ENCODE measurements at regions not wholly inside any gene's neighbourhood (a gene's known extent, or its start where the extent isn't known, plus 50 kb on each side); places are given as distances from the start of the nearest gene placed in this dataset.
"Not testable (repeated sequence)": the region's sequence is repeated elsewhere in the genome, so short reads cannot be mapped to it uniquely, and the experiment has no call there.

DNA sequence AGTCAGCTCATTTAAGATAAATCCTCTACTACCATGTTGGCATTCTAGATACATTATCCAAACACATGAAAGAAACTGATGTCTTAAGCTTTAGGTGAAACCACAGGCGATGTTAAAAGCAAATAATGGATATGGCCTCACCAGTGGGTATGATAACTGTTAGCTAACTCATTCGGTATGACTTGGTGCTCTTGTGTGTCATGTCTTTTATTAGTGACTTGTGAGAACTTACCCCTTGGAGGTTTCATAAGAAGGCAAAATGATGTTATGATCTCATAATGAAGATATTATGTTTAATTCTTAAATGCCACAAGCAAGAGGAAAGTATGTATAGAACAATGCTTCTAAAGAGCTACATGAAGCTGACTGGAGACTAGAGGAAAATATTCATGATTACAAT is 1227.0 kb downstream of the EFNA5 start:
- Histone ChIP-seq H3K4me1 (ENCODE audit: insufficient read depth, low read length) (no peaks in the 10 kb centered on the region), H3K27me3 (ENCODE audit: insufficient read depth, low read length) (no peaks in the 10 kb centered on the region), H3K4me3 (ENCODE audit: low read length) (no peak overlapping the region), H3K27ac (ENCODE audit: low read depth, low read length) (no peak overlapping the region), H3K36me3 (ENCODE audit: insufficient read depth, low read length) (no peaks in the 10 kb centered on the region), H3K9ac (ENCODE audit: low read depth, low read length) (no peak overlapping the region), H3K9me3 (ENCODE audit: insufficient read depth, low read depth, low read length) (no peaks in the 10 kb centered on the region)
- 86% methylated on average over 2 of the region's 2 CpGs for WGBS

DNA sequence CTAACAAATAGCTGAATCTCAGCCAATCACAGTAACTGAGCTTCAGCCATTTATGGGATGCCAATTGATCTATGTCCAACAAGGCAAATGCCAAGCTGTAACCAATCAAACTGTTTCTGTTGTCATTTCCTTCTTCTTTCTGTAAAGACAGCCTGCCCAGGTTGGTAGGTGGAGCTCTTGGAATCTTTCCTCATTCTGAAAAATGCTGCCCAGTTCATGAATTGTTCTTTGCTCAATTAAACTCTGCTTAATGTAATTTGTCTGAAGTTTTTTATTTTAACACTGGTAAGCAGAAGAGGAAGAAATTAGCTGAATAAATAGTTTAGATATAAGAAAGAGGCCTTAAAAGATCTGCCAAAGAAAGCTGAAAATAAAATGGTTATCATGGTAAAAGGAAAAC is 1235.6 kb downstream of the EFNA5 start:
- Histone ChIP-seq H3K27me3 (ENCODE audit: insufficient read depth, low read length) (no peaks in the 10 kb centered on the region), H3K4me3 (ENCODE audit: low read length) (no peak overlapping the region), H3K9me3 (ENCODE audit: insufficient read depth, low read depth, low read length) (0 out of 2 replicates have a peak, but pooled peaks cover 11% of the 10 kb centered on the region), H3K36me3 (ENCODE audit: insufficient read depth, low read length) (no peaks in the 10 kb centered on the region), H3K9ac (ENCODE audit: low read depth, low read length) (no peak overlapping the region), H3K4me1 (ENCODE audit: insufficient read depth, low read length) (no peaks in the 10 kb centered on the region), H3K27ac (ENCODE audit: low read depth, low read length) (no peak overlapping the region)

DNA sequence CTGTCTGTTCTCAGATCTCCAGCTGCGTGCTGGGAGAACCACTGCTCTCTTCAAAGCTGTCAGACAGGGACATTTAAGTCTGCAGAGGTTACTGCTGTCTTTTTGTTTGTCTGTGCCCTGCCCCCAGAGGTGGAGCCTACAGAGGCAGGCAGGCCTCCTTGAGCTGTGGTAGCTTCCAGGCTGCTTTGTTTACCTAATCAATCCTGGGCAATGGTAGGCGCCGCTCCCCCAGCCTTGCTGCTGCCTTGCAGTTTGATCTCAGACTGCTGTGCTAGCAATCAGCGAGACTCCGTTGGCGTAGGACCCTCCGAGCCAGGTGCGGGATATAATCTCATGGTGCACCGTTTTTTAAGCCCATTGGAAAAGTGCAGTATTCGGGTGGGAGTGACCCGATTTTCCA is 1240.0 kb downstream of the EFNA5 start:
- H3K4me3 ChIP-seq (ENCODE audit: low read length); H3K4me1 ChIP-seq (ENCODE audit: insufficient read depth, low read length); H3K36me3 ChIP-seq (ENCODE audit: insufficient read depth, low read length); H3K9ac ChIP-seq (ENCODE audit: low read depth, low read length); H3K27ac ChIP-seq (ENCODE audit: low read depth, low read length); H3K27me3 ChIP-seq (ENCODE audit: insufficient read depth, low read length): not testable (repeated sequence)
- 0 out of 2 replicates have a peak, but pooled peaks cover 11% of the 10 kb centered on the region for H3K9me3 ChIP-seq (ENCODE audit: insufficient read depth, low read depth, low read length)
- 92% methylated on average over 10 of the region's 11 CpGs for WGBS

DNA sequence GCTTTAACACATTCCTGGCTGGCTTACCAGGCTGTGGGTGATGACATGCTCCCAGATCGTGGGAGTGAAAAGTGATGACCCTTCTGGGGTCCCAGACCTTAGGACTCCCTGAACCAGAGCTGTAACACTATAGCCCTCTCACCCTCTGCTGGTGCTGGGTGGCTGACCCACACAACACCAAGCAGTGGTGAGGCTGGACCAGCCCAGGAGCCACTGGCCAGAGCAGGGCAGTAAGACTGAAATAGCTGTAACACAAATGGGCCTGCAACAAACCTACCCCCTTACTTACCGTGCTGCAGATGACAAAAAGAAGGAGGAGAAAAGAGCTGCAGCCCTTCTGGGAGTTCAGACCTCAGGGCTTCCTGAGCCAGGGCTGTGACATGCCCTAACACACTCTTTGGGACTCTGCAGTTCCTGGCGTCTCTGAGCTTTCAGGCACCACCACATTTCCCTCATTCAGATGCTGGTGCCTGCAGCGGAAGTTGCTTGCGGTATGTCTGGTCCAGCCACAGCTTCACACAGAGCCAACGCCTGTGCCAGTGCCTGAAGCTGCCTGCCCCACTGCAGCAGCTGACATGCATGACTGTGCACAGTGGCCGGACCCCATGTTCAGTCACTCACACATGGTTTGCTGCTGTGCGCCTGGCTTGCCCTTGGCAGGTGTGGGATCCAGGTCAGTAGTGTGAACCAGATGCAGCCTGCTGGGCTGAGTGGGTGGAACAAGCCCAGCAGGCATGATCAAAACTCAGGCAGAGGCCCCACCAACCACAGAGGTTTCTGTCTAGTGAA is 1247.4 kb downstream of the EFNA5 start:
- no peaks in the 10 kb centered on the region for H3K4me1 ChIP-seq (ENCODE audit: insufficient read depth, low read length)
- H3K9ac ChIP-seq (ENCODE audit: low read depth, low read length) = no peak overlapping the region
- H3K27ac ChIP-seq (ENCODE audit: low read depth, low read length) = no peak overlapping the region
- H3K27me3 ChIP-seq (ENCODE audit: insufficient read depth, low read length) = no peaks in the 10 kb centered on the region
- H3K36me3 ChIP-seq (ENCODE audit: insufficient read depth, low read length) = no peaks in the 10 kb centered on the region
- H3K9me3 ChIP-seq (ENCODE audit: insufficient read depth, low read depth, low read length) = peaks cover 14% of the 10 kb centered on the region
- 94% methylated on average over 8 of the region's 8 CpGs for WGBS
- no peak overlapping the region for H3K4me3 ChIP-seq (ENCODE audit: low read length)

DNA sequence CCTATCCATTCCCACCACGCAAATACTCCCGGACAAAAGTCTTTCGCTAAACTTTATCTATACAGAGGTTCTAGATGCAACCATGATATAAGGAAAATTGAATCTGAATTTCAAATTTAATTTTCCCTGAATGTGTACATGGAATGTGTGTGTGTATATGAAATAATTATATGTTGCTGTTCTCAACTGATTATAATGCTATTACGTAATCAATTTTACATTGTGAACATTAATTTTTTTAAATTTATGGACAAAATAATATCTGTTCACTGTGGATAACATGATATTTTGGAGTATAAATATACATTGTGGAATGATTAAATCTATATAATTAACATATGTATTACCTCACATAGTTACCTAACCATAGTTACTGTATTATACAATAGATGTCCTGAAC is 1250.6 kb downstream of the EFNA5 start:
- WGBS = 100% methylated on average over 1 of the region's 4 CpGs
- Histone ChIP-seq H3K36me3 (ENCODE audit: insufficient read depth, low read length) (no peaks in the 10 kb centered on the region), H3K4me1 (ENCODE audit: insufficient read depth, low read length) (no peaks in the 10 kb centered on the region), H3K4me3 (ENCODE audit: low read length) (no peak overlapping the region), H3K27ac (ENCODE audit: low read depth, low read length) (no peak overlapping the region), H3K9ac (ENCODE audit: low read depth, low read length) (no peak overlapping the region), H3K9me3 (ENCODE audit: insufficient read depth, low read depth, low read length) (peaks cover 14% of the 10 kb centered on the region), H3K27me3 (ENCODE audit: insufficient read depth, low read length) (no peaks in the 10 kb centered on the region)

DNA sequence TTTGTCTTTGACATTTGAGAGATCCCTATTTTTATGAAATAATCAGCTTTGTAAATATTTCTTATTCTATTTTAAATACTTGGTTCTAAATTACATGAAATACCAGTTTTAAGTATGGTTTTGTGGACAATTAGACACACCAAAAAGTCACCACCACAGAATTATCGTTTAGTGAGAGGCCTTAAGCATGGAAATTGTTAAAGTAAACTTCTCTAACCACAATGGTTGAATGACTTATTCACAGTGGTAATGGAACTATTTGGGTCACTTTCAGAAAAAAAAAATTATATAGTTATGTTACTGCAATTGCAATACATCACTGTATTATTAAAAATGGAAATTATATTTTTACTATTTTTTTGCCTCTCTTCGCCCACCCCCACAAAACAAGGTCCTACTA is 1252.5 kb downstream of the EFNA5 start:
- WGBS = no CpG with 5 or more reads among the region's 2 CpGs
- Histone ChIP-seq H3K4me3 (ENCODE audit: low read length) (no peak overlapping the region), H3K27me3 (ENCODE audit: insufficient read depth, low read length) (no peaks in the 10 kb centered on the region), H3K4me1 (ENCODE audit: insufficient read depth, low read length) (no peaks in the 10 kb centered on the region), H3K27ac (ENCODE audit: low read depth, low read length) (no peak overlapping the region), H3K9ac (ENCODE audit: low read depth, low read length) (no peak overlapping the region), H3K36me3 (ENCODE audit: insufficient read depth, low read length) (no peaks in the 10 kb centered on the region), H3K9me3 (ENCODE audit: insufficient read depth, low read depth, low read length) (peaks cover 10% of the 10 kb centered on the region)

DNA sequence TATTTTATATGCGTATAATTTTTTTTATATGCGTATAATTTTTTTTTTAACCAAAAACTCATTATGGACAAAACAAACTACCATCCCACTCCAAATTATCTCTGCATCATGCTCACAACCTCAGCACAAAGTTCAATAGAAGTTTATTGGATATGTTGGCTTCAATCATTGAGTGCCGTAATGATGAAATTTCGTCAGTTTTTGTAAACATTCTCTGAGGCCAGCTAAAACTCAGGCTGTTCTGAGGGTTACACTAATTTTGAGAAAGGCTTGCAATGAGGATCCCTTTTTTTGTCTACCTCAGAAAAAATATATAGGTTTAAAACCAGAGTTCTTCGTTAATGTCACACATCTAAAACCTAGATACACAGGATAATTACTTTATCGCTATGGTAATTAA is 1253.2 kb downstream of the EFNA5 start:
- WGBS = 91% methylated on average over 2 of the region's 6 CpGs
- Histone ChIP-seq H3K4me3 (ENCODE audit: low read length) (no peak overlapping the region), H3K9me3 (ENCODE audit: insufficient read depth, low read depth, low read length) (peaks cover 4% of the 10 kb centered on the region; the same call in 1 of the 2 replicates), H3K36me3 (ENCODE audit: insufficient read depth, low read length) (no peaks in the 10 kb centered on the region), H3K9ac (ENCODE audit: low read depth, low read length) (no peak overlapping the region), H3K27me3 (ENCODE audit: insufficient read depth, low read length) (no peaks in the 10 kb centered on the region), H3K27ac (ENCODE audit: low read depth, low read length) (no peak overlapping the region), H3K4me1 (ENCODE audit: insufficient read depth, low read length) (no peaks in the 10 kb centered on the region)

DNA sequence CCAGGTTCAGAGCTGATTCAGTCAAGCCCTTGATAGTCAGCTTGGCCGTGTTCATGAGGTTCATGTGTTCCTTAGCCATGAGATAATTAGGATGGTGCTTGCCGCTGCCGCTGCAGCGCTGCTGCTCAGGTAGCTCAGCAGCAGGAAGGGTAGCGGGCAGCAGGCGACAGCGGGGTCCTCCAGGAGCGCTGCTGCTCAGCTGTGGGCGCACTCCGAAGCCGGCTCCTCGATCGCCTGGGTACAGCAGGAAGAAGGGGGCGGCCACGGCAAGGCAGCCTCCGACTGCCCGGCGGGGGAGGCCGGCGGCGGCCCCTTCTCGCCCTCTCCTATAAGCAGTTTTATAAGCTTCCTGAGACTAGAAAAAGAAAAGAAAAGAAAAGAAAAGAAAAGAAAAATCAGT is 1253.6 kb downstream of the EFNA5 start:
- Histone ChIP-seq H3K36me3 (ENCODE audit: insufficient read depth, low read length) (no peaks in the 10 kb centered on the region), H3K4me3 (ENCODE audit: low read length) (no peak overlapping the region), H3K4me1 (ENCODE audit: insufficient read depth, low read length) (no peaks in the 10 kb centered on the region), H3K27ac (ENCODE audit: low read depth, low read length) (no peak overlapping the region), H3K9me3 (ENCODE audit: insufficient read depth, low read depth, low read length) (no peaks in the 10 kb centered on the region), H3K27me3 (ENCODE audit: insufficient read depth, low read length) (no peaks in the 10 kb centered on the region), H3K9ac (ENCODE audit: low read depth, low read length) (no peak overlapping the region)
- 95% methylated on average over 18 of the region's 22 CpGs for WGBS

DNA sequence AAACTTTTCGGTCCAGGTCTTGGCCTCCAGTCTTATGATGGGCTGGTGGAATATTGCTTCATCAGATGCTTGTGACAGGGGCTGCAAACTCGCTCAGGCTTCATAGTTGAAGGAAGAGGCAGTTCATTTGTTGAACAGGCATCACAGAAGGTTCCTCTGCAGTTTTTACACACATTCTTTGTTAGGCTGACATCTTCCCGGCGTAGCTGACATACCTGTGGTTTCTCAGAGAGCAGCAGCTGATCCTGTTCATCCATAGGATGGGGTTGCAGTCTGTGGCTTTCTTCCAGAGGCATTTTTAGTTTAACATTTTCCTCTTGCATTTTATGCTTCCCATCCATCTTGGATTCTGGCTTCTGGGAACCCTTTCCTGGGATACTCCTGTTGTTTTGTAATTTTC is 1255.2 kb downstream of the EFNA5 start:
- Histone ChIP-seq H3K9ac (ENCODE audit: low read depth, low read length) (no peak overlapping the region), H3K27ac (ENCODE audit: low read depth, low read length) (no peak overlapping the region), H3K36me3 (ENCODE audit: insufficient read depth, low read length) (no peaks in the 10 kb centered on the region), H3K27me3 (ENCODE audit: insufficient read depth, low read length) (no peaks in the 10 kb centered on the region), H3K4me3 (ENCODE audit: low read length) (no peak overlapping the region), H3K4me1 (ENCODE audit: insufficient read depth, low read length) (no peaks in the 10 kb centered on the region), H3K9me3 (ENCODE audit: insufficient read depth, low read depth, low read length) (no peaks in the 10 kb centered on the region)
- 94% methylated on average over 4 of the region's 4 CpGs for WGBS

DNA sequence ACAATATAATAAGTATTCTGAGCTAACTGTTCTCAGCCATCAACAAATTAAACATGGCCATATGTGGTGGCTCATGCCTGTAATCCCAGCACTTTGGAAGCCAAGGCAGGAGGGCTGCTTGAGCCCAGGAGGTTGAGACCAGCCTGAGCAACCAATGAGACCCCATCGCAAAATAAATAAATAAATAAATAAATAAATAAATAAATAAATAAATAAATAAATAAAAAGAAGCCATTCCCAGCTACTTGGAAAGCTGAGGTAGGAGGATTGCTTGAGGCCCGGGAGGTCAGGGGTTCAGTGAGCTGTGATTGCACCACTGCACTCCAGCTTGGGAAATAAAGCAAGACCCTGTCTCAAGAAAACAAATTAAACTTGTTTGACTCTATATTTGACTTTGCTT is 1256.4 kb downstream of the EFNA5 start:
- Histone ChIP-seq H3K27ac (ENCODE audit: low read depth, low read length) (no peak overlapping the region), H3K27me3 (ENCODE audit: insufficient read depth, low read length) (no peaks in the 10 kb centered on the region), H3K36me3 (ENCODE audit: insufficient read depth, low read length) (no peaks in the 10 kb centered on the region), H3K4me1 (ENCODE audit: insufficient read depth, low read length) (no peaks in the 10 kb centered on the region), H3K9me3 (ENCODE audit: insufficient read depth, low read depth, low read length) (no peaks in the 10 kb centered on the region), H3K4me3 (ENCODE audit: low read length) (no peak overlapping the region), H3K9ac (ENCODE audit: low read depth, low read length) (no peak overlapping the region)
- WGBS = 95% methylated on average over 1 of the region's 2 CpGs

DNA sequence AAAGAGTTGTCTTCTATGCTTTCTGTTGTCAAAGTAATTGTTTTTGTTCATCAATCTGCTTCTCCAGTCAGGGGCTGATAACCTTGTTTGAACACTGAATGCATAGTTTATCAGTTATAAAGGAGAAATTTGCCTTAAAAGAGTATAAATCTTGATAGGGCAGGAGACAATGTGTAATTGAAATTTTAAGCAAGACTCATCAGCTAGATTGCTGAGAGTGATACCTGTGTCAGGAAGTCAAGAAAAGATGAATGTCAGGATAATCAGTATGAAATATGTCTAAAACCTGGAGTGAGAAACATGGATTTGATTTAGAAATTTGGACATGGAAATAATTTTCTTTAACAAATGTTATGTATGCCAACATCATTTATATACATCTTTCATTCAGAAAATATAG is 1258.1 kb downstream of the EFNA5 start:
- H3K9ac ChIP-seq (ENCODE audit: low read depth, low read length) = no peak overlapping the region
- no peaks in the 10 kb centered on the region for H3K27me3 ChIP-seq (ENCODE audit: insufficient read depth, low read length)
- H3K9me3 ChIP-seq (ENCODE audit: insufficient read depth, low read depth, low read length) = no peaks in the 10 kb centered on the region
- H3K27ac ChIP-seq (ENCODE audit: low read depth, low read length) = no peak overlapping the region
- no peaks in the 10 kb centered on the region for H3K36me3 ChIP-seq (ENCODE audit: insufficient read depth, low read length)
- no peaks in the 10 kb centered on the region for H3K4me1 ChIP-seq (ENCODE audit: insufficient read depth, low read length)
- no peak overlapping the region for H3K4me3 ChIP-seq (ENCODE audit: low read length)

DNA sequence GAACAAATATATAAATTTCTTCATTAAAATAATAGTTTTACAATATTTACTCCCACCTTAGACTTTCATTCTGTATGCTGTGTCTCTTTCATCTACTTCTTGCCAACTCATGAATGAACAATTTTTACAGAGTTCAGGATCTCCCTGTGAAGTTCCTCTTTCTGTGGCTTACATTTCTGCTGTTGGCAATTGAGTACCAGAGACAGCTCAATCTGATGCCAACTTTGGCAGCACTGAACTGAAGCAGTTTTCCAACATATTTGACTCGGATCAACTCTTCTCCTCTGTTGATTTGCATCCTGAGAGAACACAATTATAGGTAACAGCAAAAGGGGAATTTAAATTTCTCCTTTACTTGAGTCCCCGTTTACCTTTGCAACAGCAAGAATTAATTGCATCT is 1262.2 kb downstream of the EFNA5 start:
- no peaks in the 10 kb centered on the region for H3K27me3 ChIP-seq (ENCODE audit: insufficient read depth, low read length)
- H3K9me3 ChIP-seq (ENCODE audit: insufficient read depth, low read depth, low read length) = no peaks in the 10 kb centered on the region
- no peaks in the 10 kb centered on the region for H3K4me1 ChIP-seq (ENCODE audit: insufficient read depth, low read length)
- no peak overlapping the region for H3K27ac ChIP-seq (ENCODE audit: low read depth, low read length)
- no peaks in the 10 kb centered on the region for H3K36me3 ChIP-seq (ENCODE audit: insufficient read depth, low read length)
- no peak overlapping the region for H3K4me3 ChIP-seq (ENCODE audit: low read length)
- 88% methylated on average over 2 of the region's 2 CpGs for WGBS
- no peak overlapping the region for H3K9ac ChIP-seq (ENCODE audit: low read depth, low read length)

All from HUES64 (cell line).